ENCODE measurements at regions not wholly inside any gene's neighbourhood (a gene's known extent, or its start where the extent isn't known, plus 50 kb on each side); places are given as distances from the start of the nearest gene placed in this dataset.
A peak's percentile ranks its signal among the peaks of the same experiment; 100 is the strongest.
"Not testable (repeated sequence)": the region's sequence is repeated elsewhere in the genome, so short reads cannot be mapped to it uniquely, and the experiment has no call there.

DNA sequence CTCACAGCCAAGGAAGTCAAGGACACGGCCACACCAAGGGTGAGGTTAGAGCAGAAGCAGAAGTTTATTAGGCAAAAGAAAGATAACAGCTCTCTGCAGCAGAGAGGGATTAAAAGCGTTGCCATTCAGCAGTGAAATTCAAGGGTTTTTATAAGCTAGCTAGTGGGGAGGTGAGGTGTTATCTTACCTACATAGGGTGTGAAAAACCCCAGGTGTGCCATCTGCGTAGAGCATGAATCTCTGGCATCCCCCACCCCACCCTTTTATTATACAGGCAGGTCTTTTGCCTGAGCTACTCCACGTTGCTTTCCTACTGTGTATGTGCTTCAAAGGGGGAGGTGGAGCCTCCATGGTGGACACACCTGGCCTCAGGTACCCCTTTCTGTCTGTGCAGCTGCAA is 135.4 kb downstream of the ARHGAP11B start:
- not testable (repeated sequence) for DNase-seq

DNA sequence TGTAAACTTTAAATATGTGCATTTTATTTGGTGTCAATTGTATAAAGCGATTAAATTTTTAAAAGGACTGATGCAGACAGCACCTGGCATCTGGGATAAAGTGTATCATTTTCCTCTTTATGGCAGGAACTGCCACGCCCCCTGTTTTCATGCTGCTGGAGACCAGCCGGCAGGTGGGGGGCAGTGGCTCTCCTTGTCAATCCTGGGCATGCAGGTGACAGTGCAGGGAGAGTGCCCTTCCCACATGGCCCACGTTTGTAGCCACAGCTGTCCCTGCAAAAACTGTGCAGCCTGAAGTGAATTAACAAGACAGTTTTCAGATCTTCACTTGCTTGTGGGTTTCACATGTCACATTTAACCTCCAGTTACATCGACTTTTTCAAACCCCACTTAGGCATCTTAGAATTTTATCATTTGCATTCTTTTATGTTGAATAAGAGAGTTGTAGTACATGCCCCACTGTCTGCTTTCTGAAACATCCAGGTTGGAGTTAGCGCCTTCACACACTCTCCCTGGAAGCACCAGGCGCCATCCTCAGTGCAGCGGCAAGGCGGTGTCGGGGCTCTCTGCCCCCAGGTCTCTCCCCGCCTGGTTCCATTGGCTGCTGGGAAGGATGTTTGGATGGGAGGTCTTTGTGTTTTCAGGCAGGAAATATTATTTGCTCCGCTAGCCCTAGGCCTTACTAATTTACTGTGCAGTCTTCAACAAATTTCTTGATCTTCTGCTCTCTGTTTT is 134.2 kb upstream of the FAN1 start:
- not testable (repeated sequence) for DNase-seq

DNA sequence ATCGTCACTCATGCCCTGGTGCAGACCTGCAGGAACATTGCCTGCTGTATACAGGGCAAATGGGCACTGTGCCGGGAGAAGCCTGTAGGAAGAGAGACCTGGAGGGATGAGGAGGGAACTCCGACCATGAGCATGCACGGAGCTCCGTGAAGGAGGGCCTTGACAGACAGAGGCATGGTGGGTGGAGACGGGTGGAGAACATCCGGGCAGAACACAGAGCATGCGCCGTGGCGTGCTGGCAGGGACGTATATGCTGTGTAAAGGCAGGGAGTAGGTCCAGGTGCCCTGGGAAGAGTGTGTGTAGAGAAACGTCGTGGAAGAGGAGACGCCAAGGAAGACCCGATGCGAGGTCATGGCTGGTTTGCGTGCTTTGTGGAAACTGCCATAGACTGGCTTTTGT is 133.0 kb upstream of the FAN1 start:
- no peak for DNase-seq

GRCh38 chr15:30783019-30783418 is 120.7 kb upstream of the FAN1 start:
- no peak for DNase-seq

GRCh38 chr15:30788595-30788994 is 115.1 kb upstream of the FAN1 start:
- no peak for DNase-seq

GRCh38 chr15:30791239-30792175 is 112.2 kb upstream of the FAN1 start:
- no peak for DNase-seq

DNA sequence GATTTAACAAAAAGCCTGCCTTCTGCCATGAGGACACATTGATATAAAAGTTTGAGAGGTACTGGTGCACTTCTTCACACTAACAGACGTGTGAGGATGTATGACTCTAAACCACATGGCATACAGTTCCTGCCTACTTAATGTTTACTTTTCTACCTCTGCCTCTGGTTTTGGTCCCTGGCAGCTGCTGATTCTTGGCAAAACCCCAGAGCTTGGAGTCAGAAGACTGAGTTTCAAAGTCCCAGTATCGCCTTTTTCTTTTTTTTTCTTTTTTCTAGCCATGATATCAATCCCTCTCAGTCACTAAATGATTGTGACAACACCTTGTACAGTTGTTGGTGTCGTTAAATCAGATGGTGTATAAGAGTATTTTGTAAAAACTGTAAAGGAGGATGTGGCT is 110.9 kb upstream of the FAN1 start:
- not testable (repeated sequence) for DNase-seq

- no peak for DNase-seq
Measured at GRCh38 chr15:30794388-30794787, 109.3 kb upstream of the FAN1 start.

DNA sequence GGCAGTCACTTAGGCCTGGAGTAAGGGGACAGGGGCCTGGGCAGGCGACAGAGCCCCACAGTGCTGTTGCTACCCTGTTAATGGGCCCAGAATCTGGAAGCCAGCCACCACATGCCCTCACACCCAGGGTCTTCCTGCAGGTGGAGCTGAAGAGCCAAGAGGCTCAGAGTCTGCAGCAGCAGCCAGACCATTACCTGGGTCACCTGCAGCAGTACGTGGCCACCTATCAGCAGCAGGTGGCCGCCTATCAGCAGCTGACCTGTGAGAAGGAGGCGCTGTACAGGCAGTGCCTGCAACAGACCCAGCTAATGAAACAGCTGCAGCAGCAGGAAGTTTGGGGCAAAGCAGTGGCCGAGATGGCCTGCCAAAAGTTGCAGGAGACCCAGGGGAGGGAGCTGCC is 104.2 kb upstream of the FAN1 start:
- DNase-seq, result not testable (repeated sequence)

DNA sequence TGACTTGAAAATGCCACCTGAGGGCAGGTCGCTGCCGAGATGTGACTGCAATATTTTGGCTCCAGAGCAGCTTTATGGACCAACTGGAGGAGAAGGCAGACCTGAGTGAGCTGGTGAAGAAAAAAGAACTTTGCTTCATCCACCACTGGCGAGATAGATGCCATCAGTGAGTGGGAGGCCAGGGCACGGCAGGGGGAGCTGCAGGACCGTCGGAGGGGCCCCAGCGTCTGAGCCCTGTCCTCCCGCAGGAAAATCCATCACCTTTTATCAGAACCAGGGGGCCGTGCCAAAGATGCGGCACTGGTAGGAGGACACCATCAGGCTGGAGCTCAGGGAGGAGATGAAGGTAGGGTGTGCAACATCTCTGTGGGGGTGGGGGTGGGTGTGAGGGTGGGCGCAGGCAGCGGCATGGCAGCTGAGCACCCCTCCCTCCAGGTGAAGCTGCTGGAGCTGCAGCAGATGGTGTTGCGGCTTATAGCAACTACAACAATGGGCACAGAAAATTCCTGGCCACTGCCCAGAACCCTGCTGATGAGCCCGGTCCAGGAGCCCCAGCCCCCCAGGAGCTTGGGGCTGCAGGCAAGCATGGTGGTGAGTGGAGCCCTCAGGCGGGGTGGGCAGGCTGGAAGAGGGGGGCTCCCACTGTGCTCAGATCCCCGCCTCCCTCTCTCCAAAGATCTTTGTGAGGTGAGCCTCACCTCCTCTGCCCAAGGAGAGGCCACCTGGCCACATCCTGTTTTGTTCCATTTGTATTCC is 102.4 kb upstream of the FAN1 start:
- DNase-seq, result not testable (repeated sequence)

GRCh38 chr15:30802001-30802400 is 101.7 kb upstream of the FAN1 start:
- DNase-seq, result not testable (repeated sequence)

DNA sequence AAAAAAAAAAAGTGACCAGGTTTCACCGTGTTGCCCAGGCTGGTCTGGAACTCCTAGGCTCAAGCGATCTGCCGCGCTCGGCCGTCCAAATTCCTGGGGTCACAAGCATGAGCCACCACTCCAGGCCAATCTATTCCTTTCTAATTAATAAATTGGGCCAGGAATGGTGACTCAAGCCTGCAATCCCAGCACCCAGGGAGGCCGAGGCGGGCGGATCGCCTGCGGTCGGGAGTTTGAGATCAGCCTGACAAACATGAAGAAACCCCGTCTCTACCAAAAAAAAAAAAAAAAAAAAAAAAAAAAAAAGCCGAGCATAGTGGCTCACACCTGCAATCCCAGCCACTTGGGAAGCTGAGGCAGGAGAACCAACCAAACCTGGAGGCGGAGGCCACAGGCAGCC is 100.0 kb upstream of the FAN1 start:
- DNase-seq, result not testable (repeated sequence)

- DNase-seq, result no peak
Measured at GRCh38 chr15:30816430-30816829, 87.3 kb upstream of the FAN1 start.

GRCh38 chr15:30823068-30823813 is 80.5 kb upstream of the FAN1 start:
- DNase-seq, result peak; percentile 16 to 20

DNA sequence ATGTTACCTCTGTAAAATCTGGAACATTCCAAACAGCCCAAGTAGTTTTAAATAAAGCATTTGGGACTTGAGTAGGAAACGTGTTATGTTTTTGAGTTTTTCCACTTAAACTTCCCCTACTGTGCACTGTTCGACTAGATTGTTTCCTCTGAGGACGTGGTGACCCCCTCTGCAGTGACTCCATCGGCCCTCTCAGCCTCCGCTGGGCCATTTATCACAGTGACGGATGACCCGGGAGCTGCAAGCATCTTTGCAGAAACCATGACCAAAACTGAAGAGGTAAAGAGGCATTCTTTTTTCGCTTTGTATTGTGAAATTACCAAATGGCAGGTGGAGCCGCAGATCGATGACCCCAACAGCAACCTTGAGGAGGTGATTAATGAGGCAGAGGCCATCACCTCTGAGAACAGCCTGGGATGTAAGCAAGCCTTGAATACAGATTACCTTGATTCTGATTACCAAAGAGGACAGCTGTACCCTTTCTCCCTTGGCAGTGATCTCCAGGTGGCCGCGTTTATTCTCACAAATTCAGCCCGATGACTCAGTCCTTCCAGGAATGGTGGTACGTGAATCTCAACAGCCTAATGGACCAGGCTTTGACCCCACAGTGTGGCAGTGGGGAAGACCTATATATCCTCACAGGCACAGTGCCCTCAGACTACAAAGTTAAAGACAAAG is 79.1 kb upstream of the FAN1 start:
- no peak for DNase-seq

GRCh38 chr15:30827625-30828303 is 76.0 kb upstream of the FAN1 start:
- no peak for DNase-seq

GRCh38 chr15:30828304-30828639 is 75.4 kb upstream of the FAN1 start:
- DNase-seq, result not testable (repeated sequence)

DNA sequence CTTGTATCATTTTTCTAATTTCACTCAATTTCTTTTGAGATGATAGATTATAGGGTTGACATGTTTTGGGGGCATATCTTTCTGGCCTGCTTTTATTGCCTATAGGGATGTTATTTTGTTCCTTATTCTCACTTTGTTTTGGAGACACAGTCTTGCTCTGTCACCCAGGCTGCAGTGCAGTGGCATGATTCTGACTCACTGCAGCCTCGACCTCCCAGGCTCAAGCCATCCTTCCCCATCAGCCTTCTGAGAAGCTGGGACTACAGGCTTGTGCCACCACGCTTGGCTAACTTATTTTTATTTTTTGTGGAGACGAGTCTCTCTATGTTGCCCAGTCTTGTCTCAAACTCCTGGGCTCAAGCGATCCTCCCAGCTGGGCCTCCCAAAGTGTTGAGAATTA is 72.8 kb upstream of the FAN1 start:
- no peak for DNase-seq

GRCh38 chr15:30833379-30833778 is 70.3 kb upstream of the FAN1 start:
- DNase-seq, result not testable (repeated sequence)

DNA sequence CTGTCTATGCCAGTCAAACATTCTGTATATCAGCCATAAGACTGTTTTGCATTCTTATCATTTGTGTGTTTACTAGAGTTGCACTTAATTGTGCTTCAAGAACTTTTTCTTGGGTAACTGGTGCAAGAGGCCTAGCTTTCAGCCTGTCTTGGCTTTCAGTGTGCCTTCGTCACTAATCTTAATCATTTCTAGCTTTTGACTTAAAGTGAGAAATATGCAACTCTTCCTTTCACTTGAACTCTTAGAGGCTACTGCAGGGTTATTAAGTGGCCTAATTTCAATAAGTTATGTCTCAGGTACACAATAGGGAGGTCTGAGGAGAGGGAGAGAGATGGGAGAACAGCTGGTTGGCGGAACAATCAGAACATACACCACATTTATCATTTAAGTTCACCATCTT is 62.1 kb upstream of the FAN1 start:
- DNase-seq, result not testable (repeated sequence)

GRCh38 chr15:30842798-30843472 is 60.8 kb upstream of the FAN1 start:
- DNase-seq, result not testable (repeated sequence)

All from NCI-H1930 (cell line).